ENCODE measurements at regions not wholly inside any gene's neighbourhood (a gene's known extent, or its start where the extent isn't known, plus 50 kb on each side); places are given as distances from the start of the nearest gene placed in this dataset.
A peak's percentile ranks its signal among the peaks of the same experiment; 100 is the strongest.

DNA sequence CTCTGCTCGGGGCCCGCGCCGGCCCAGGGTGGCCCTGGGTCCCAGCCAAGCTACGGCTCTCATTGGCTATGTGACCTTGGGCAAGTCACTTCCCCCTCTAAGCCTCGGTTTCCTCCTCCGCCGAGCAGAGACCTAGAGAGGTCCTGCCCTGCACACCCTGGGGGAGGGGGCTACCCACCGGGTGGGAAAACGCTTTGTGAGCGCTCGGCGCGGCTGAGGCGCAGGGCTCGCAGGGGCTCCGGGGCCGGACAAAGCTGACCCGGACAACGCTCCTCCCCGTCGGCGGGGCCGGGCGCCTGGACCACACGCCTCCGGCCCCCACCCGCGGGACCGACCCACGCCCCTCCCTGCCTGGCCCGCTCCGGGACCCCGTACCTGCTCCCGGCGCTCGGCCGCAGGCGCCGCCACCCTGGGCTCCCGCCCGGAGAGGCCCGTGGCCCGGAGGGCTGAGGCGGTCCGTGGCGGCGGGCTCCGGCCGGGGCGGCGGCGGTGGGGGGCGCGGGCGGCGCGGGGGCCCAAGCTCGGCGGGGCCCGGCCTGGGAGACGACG lies 85.7 kb upstream of the MELK start:
- peak overlapping the region; percentile 64 for H3K4me2 ChIP-seq (ENCODE audit: extremely low read depth, insufficient read depth, low read length)
- no peaks in the 10 kb centered on the region for H3K9me3 ChIP-seq (ENCODE audit: control insufficient read depth, insufficient read depth, low read depth, low read length)
- peaks cover 6% of the 10 kb centered on the region for H3K4me1 ChIP-seq (ENCODE audit: control insufficient read depth, extremely low read depth, insufficient read depth, low read length)
- H3K27me3 ChIP-seq (ENCODE audit: control insufficient read depth, insufficient read depth, low read length): no peaks in the 10 kb centered on the region
- peak overlapping the region; percentile 75 to 91 (median 82) for H3K4me3 ChIP-seq (replicated peaks in 1 of 4; ENCODE audit: control extremely low read depth in 1 of 4, insufficient read depth in 1 of 4, low read depth in 3 of 4, low read length in 4 of 4)
- H2AFZ ChIP-seq (ENCODE audit: low read length): peak overlapping the region; percentile 75
- peak overlapping the region; percentile 66 for H3K27ac ChIP-seq (ENCODE audit: insufficient read depth, low read length)
- H3K9ac ChIP-seq (ENCODE audit: insufficient read depth, low read length): peak overlapping the region; percentile 69
- peaks cover 2% of the 10 kb centered on the region for H3K36me3 ChIP-seq (ENCODE audit: control insufficient read depth, insufficient read depth, low read length)
- no peaks in the 10 kb centered on the region for H4K20me1 ChIP-seq (ENCODE audit: control insufficient read depth, extremely low read depth, insufficient read depth, low read length)
- peaks cover 25% of the 10 kb centered on the region for H3K79me2 ChIP-seq (ENCODE audit: control insufficient read depth, insufficient read depth, low read length)
- DNase-seq (ENCODE audit: low read depth in 2 of 2): peak in 1 of 2 donors; percentile 21
- TF ChIP-seq EZH2 (IDR thresholded peaks at IDR 0.05; ENCODE audit: low read length, missing control alignments): no peak
- TF ChIP-seq, protein P1, sequence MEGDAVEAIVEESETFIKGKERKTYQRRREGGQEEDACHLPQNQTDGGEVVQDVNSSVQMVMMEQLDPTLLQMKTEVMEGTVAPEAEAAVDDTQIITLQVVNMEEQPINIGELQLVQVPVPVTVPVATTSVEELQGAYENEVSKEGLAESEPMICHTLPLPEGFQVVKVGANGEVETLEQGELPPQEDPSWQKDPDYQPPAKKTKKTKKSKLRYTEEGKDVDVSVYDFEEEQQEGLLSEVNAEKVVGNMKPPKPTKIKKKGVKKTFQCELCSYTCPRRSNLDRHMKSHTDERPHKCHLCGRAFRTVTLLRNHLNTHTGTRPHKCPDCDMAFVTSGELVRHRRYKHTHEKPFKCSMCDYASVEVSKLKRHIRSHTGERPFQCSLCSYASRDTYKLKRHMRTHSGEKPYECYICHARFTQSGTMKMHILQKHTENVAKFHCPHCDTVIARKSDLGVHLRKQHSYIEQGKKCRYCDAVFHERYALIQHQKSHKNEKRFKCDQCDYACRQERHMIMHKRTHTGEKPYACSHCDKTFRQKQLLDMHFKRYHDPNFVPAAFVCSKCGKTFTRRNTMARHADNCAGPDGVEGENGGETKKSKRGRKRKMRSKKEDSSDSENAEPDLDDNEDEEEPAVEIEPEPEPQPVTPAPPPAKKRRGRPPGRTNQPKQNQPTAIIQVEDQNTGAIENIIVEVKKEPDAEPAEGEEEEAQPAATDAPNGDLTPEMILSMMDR (conservative IDR thresholded peaks at IDR 0.05 in 1 of 2, IDR thresholded peaks at IDR 0.05 in 1 of 2; ENCODE audit: low read depth in 1 of 2, low read length in 2 of 2): no peak

DNA sequence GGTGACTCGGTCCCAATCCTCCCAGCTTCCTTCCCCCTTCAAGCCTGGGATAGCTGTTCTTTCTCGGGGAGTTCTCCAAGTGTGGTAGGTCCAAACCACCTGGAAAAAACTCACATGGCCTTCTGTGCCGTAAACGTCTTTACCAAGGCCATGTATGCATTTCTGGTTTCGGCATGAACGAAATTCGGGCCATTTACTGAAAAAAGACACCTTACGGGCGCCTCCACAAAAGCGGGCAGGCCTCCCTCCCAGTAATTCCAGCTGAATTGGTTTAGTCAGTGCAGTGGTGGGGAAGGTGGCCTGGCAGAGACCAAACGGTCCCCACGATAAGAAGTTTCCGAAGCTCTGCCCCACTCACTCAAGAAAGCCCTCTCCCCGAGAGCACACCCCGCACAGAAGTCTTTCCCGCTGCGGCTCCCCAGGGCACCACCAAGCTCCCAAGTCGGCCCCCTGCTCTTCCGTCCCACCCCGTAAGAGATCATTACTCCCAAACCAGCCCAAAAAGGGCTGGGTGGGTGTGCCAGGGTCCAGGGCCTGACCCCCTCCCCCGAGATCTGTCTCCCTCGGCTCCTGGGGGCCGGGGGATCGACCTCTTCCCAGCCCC lies 86.3 kb upstream of the MELK start:
- Histone ChIP-seq H3K4me2 (ENCODE audit: extremely low read depth, insufficient read depth, low read length) (peak overlapping the region; percentile 64), H3K79me2 (ENCODE audit: control insufficient read depth, insufficient read depth, low read length) (peaks cover 27% of the 10 kb centered on the region), H3K9me3 (ENCODE audit: control insufficient read depth, insufficient read depth, low read depth, low read length) (no peaks in the 10 kb centered on the region), H2AFZ (ENCODE audit: low read length) (peak overlapping the region; percentile 0), H3K4me1 (ENCODE audit: control insufficient read depth, extremely low read depth, insufficient read depth, low read length) (peaks cover 6% of the 10 kb centered on the region), H3K27me3 (ENCODE audit: control insufficient read depth, insufficient read depth, low read length) (no peaks in the 10 kb centered on the region), H3K9ac (ENCODE audit: insufficient read depth, low read length) (peak overlapping the region; percentile 69), H3K27ac (ENCODE audit: insufficient read depth, low read length) (peak overlapping the region; percentile 66), H3K36me3 (ENCODE audit: control insufficient read depth, insufficient read depth, low read length) (peaks cover 2% of the 10 kb centered on the region), H4K20me1 (ENCODE audit: control insufficient read depth, extremely low read depth, insufficient read depth, low read length) (no peaks in the 10 kb centered on the region), H3K4me3 (replicated peaks in 1 of 4; ENCODE audit: control extremely low read depth in 1 of 4, insufficient read depth in 1 of 4, low read depth in 3 of 4, low read length in 4 of 4) (peak overlapping the region; percentile 75 to 91 (median 82))
- DNase-seq (ENCODE audit: low read depth in 2 of 2): peak; percentile 20 to 28
- TF ChIP-seq, protein P1 (conservative IDR thresholded peaks at IDR 0.05 in 1 of 2, IDR thresholded peaks at IDR 0.05 in 1 of 2; ENCODE audit: low read depth in 1 of 2, low read length in 2 of 2): no peak
- TF ChIP-seq EZH2 (IDR thresholded peaks at IDR 0.05; ENCODE audit: low read length, missing control alignments): no peak

DNA sequence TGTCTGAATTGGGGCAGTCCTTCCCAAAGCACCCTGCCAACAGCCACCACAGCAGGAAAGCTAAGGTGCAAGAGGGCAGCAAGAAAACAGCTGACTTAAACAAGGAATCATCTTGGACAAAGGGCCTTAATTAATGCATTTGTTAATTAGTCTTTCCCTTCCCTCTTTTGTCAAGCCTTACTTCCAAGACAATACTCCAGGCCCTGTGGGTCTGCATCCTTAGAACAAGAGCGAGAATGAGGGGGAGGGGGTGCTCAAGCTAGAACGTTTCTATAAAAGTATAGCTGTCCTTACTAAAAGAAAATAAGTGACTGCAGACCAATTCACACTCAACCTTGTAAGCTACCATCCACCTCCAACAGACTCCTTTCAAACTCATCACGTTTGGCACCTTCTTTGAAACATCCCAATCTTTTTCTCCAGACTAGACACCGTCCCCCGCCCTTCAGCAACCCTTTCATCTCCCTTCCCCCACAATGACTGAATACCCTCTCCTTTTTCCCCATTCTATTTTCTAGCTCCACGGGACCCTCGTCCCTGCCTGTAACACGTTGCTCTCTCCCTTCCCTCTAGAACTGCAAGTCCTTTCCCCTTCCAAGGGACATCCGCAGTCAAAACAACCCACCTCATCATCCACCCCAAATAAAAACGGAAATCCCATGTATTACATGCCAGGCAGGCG lies 85.7 kb upstream of the RNF38 start:
- peak overlapping the region; percentile 75 to 91 (median 82) for H3K4me3 ChIP-seq (replicated peaks in 1 of 4; ENCODE audit: control extremely low read depth in 1 of 4, insufficient read depth in 1 of 4, low read depth in 3 of 4, low read length in 4 of 4)
- no peaks in the 10 kb centered on the region for H3K9me3 ChIP-seq (ENCODE audit: control insufficient read depth, insufficient read depth, low read depth, low read length)
- H2AFZ ChIP-seq (ENCODE audit: low read length): no peak overlapping the region
- H3K36me3 ChIP-seq (ENCODE audit: control insufficient read depth, insufficient read depth, low read length): peaks cover 2% of the 10 kb centered on the region
- peaks cover 27% of the 10 kb centered on the region for H3K79me2 ChIP-seq (ENCODE audit: control insufficient read depth, insufficient read depth, low read length)
- peak overlapping the region; percentile 69 for H3K9ac ChIP-seq (ENCODE audit: insufficient read depth, low read length)
- no peak for DNase-seq (ENCODE audit: low read depth in 2 of 2)
- no peak overlapping the region for H3K27ac ChIP-seq (ENCODE audit: insufficient read depth, low read length)
- H4K20me1 ChIP-seq (ENCODE audit: control insufficient read depth, extremely low read depth, insufficient read depth, low read length): no peaks in the 10 kb centered on the region
- H3K4me1 ChIP-seq (ENCODE audit: control insufficient read depth, extremely low read depth, insufficient read depth, low read length): peaks cover 6% of the 10 kb centered on the region
- no peaks in the 10 kb centered on the region for H3K27me3 ChIP-seq (ENCODE audit: control insufficient read depth, insufficient read depth, low read length)
- TF ChIP-seq, protein P1 (conservative IDR thresholded peaks at IDR 0.05 in 1 of 2, IDR thresholded peaks at IDR 0.05 in 1 of 2; ENCODE audit: low read depth in 1 of 2, low read length in 2 of 2): no peak
- TF ChIP-seq EZH2 (IDR thresholded peaks at IDR 0.05; ENCODE audit: low read length, missing control alignments): no peak
- H3K4me2 ChIP-seq (ENCODE audit: extremely low read depth, insufficient read depth, low read length): peak overlapping the region; percentile 64
